Liver (tissue), 7 donors: ENCODE measurements at regions not wholly inside any gene's neighbourhood (a gene's known extent, or its start where the extent isn't known, plus 50 kb on each side); places are given as distances from the start of the nearest gene placed in this dataset.
"Not testable (repeated sequence)": the region's sequence is repeated elsewhere in the genome, so short reads cannot be mapped to it uniquely, and the experiment has no call there.

Source experiments
- DNase-seq: peaks from one replicate; pipeline ENCODE4 v3.0.0-alpha.2; 2017; ENCODE audit warnings: low spot score
- H3K27ac ChIP-seq, 2 donors: one replicate each; pipeline ENCODE4 v1.7.0; 2013; ENCODE audit warnings: inconsistent platforms in 2 of 2, low read length in 2 of 2, control low read depth in 1 of 2, low read depth in 1 of 2, mild to moderate bottlenecking in 1 of 2
- H3K27me3 ChIP-seq, 4 donors: one replicate each; pipeline versions ENCODE4 v1.6.1 to v1.7.0; 2013; ENCODE audit warnings: low read length in 3 of 4, inconsistent platforms in 1 of 4, mild to moderate bottlenecking in 1 of 4, moderate library complexity in 1 of 4; ENCODE audit not compliant: control insufficient read depth in 4 of 4, insufficient read depth in 4 of 4
- H3K36me3 ChIP-seq, 4 donors: one replicate each; pipeline versions ENCODE4 v1.6.1 to v1.7.0; 2013; ENCODE audit warnings: low read length in 3 of 4, mild to moderate bottlenecking in 3 of 4, low read depth in 1 of 4, moderate library complexity in 1 of 4; ENCODE audit not compliant: control insufficient read depth in 4 of 4, insufficient read depth in 3 of 4
- H3K4me1 ChIP-seq, 4 donors: one replicate each; pipeline versions ENCODE4 v1.6.1 to v1.7.0; 2013; ENCODE audit warnings: low read length in 3 of 4, mild to moderate bottlenecking in 3 of 4, moderate library complexity in 1 of 4; ENCODE audit not compliant: control insufficient read depth in 4 of 4, insufficient read depth in 4 of 4
- H3K4me3 ChIP-seq, 3 donors: one replicate each; pipeline versions ENCODE4 v1.6.1 to v1.7.0; 2013; ENCODE audit warnings: low read length in 3 of 3, control low read depth in 1 of 3, low read depth in 1 of 3, mild to moderate bottlenecking in 1 of 3
- H3K9ac ChIP-seq, 2 donors: one replicate each; pipeline ENCODE4 v1.7.0; 2013; ENCODE audit warnings: low read length in 2 of 2, mild to moderate bottlenecking in 2 of 2, moderate library complexity in 2 of 2, control low read depth in 1 of 2, low read depth in 1 of 2
- H3K9me3 ChIP-seq, 4 donors: one replicate each; pipeline versions ENCODE4 v1.6.1 to v1.7.0; 2013; ENCODE audit warnings: low read length in 3 of 4; ENCODE audit not compliant: control insufficient read depth in 4 of 4
- ATF3 ChIP-seq: IDR thresholded peaks from 2 replicates; pipeline ENCODE4 v1.6.1; 2016; ENCODE audit warnings: antibody characterized with exemption
- EGR1 ChIP-seq, 2 donors: IDR thresholded peaks; 2 replicates each; pipeline ENCODE4 v1.6.1; 2016 to 2018; ENCODE audit warnings: antibody characterized with exemption in 2 of 2, low read depth in 2 of 2
- FOXA1 ChIP-seq: IDR thresholded peaks from 2 replicates; pipeline ENCODE4 v1.6.1; 2016; ENCODE audit warnings: antibody characterized with exemption
- FOXA2 ChIP-seq: IDR thresholded peaks from 2 replicates; pipeline ENCODE4 v1.6.1; 2016; ENCODE audit warnings: antibody characterized with exemption
- GABPA ChIP-seq, 2 donors: IDR thresholded peaks in 1 of 2; conservative IDR thresholded peaks in 1 of 2; 2 replicates each; pipeline ENCODE4 v1.6.1; 2016; ENCODE audit warnings: antibody characterized with exemption in 2 of 2, mild to moderate bottlenecking in 1 of 2, moderate library complexity in 1 of 2
- HNF4A ChIP-seq, 2 donors: conservative IDR thresholded peaks; 2 replicates each; pipeline ENCODE4 v1.6.1; 2016; ENCODE audit warnings: antibody characterized with exemption in 2 of 2, mild to moderate bottlenecking in 2 of 2
- HNF4G ChIP-seq: IDR thresholded peaks from 2 replicates; pipeline ENCODE4 v1.6.1; 2016; ENCODE audit warnings: antibody characterized with exemption
- JUND ChIP-seq, 2 donors: IDR thresholded peaks; 2 replicates each; pipeline ENCODE4 v1.6.1; 2016; ENCODE audit warnings: antibody characterized with exemption in 2 of 2
- MAX ChIP-seq: IDR thresholded peaks from 2 replicates; pipeline ENCODE4 v1.6.1; 2016; ENCODE audit warnings: antibody characterized with exemption
- NR2F2 ChIP-seq: IDR thresholded peaks from 2 replicates; pipeline ENCODE4 v1.6.1; 2016; ENCODE audit warnings: antibody characterized with exemption
- RAD21 ChIP-seq, 2 donors: IDR thresholded peaks; 2 replicates each; pipeline ENCODE4 v1.6.1; 2016; ENCODE audit warnings: antibody characterized with exemption in 2 of 2, mild to moderate bottlenecking in 2 of 2
- REST ChIP-seq: IDR thresholded peaks from 2 replicates; pipeline ENCODE4 v1.6.1; 2016; ENCODE audit warnings: antibody characterized with exemption, mild to moderate bottlenecking
- TAF1 ChIP-seq: conservative IDR thresholded peaks from 2 replicates; pipeline ENCODE4 v1.6.1; 2016; ENCODE audit warnings: antibody characterized with exemption, mild to moderate bottlenecking
- WGBS: extraction: QIAGEN DNeasy Blood & Tissue Kit; methylation state at CpG from one replicate; pipeline ENCODE4 v1.1.7; 2013; 5-methylcytosine and 5-hydroxymethylcytosine counted together
- donor health status: healthy.
- donor health status: healthy.
- donor health status: healthy.
- donor health status: healthy.

- Histone ChIP-seq H3K9me3 (no peaks in the 10 kb centered on the region), H3K9ac (no peak overlapping the region), H3K36me3 (no peaks in the 10 kb centered on the region), H3K4me1 (no peaks in the 10 kb centered on the region), H3K27me3 (no peaks in the 10 kb centered on the region), H3K4me3 (no peak overlapping the region), H3K27ac (no peak overlapping the region)
- no peak for TF ChIP-seq RAD21 (IDR thresholded peaks at IDR 0.05)
- TF ChIP-seq FOXA2: no peak
- TF ChIP-seq EGR1 (IDR thresholded peaks at IDR 0.05; ENCODE audit: low read depth in 2 of 2): no peak
- no peak for TF ChIP-seq REST
- TF ChIP-seq ATF3: no peak
- TF ChIP-seq JUND (IDR thresholded peaks at IDR 0.05): no peak
- no peak for TF ChIP-seq HNF4G
- no peak for DNase-seq
- 87% methylated on average over 2 of the region's 2 CpGs for WGBS
Measured at GRCh38 chrX:56468441-56468840, 95.0 kb upstream of the UBQLN2 start.

- not testable (repeated sequence) for DNase-seq, H3K27ac ChIP-seq, H3K4me1 ChIP-seq, H3K27me3 ChIP-seq, H3K9ac ChIP-seq, H3K9me3 ChIP-seq, H3K4me3 ChIP-seq, H3K36me3 ChIP-seq
- WGBS: 90% methylated on average over 8 of the region's 8 CpGs
Measured at GRCh38 chrX:56494923-56495322, 68.5 kb upstream of the UBQLN2 start.

GRCh38 chrX:56498756-56499155 lies 64.7 kb upstream of the UBQLN2 start:
- Histone ChIP-seq H3K4me1 (no peaks in the 10 kb centered on the region), H3K9me3 (no peaks in the 10 kb centered on the region), H3K27ac (no peak overlapping the region), H3K27me3 (no peaks in the 10 kb centered on the region), H3K9ac (no peak overlapping the region), H3K4me3 (no peak overlapping the region), H3K36me3 (no peaks in the 10 kb centered on the region)
- TF ChIP-seq EGR1 (IDR thresholded peaks at IDR 0.05; ENCODE audit: low read depth in 2 of 2) (no peak), TAF1 (no peak)
- DNase-seq: no peak
- 90% methylated on average over 1 of the region's 1 CpG for WGBS

GRCh38 chrX:56499372-56499771 lies 64.1 kb upstream of the UBQLN2 start:
- Histone ChIP-seq H3K9ac (no peak overlapping the region), H3K4me1 (no peaks in the 10 kb centered on the region), H3K9me3 (no peaks in the 10 kb centered on the region), H3K27ac (no peak overlapping the region), H3K27me3 (no peaks in the 10 kb centered on the region), H3K4me3 (no peak overlapping the region), H3K36me3 (no peaks in the 10 kb centered on the region)
- no peak for TF ChIP-seq MAX
- no peak for TF ChIP-seq REST
- no peak for TF ChIP-seq HNF4A (conservative IDR thresholded peaks at IDR 0.05)
- TF ChIP-seq JUND (IDR thresholded peaks at IDR 0.05): no peak
- no peak for TF ChIP-seq ATF3
- TF ChIP-seq GABPA (IDR thresholded peaks at IDR 0.05 in 1 of 2, conservative IDR thresholded peaks at IDR 0.05 in 1 of 2): no peak
- no peak for TF ChIP-seq NR2F2
- TF ChIP-seq FOXA1: no peak
- no peak for DNase-seq
- 93% methylated on average over 3 of the region's 3 CpGs for WGBS
